CD4-positive, alpha-beta T cell treated with Interleukin-21 for 1 hour (primary cell): ENCODE measurements at regions not wholly inside any gene's neighbourhood (a gene's known extent, or its start where the extent isn't known, plus 50 kb on each side); places are given as distances from the start of the nearest gene placed in this dataset.
"Not testable (repeated sequence)": the region's sequence is repeated elsewhere in the genome, so short reads cannot be mapped to it uniquely, and the experiment has no call there.

Source experiments
- DNase-seq: peaks from one replicate; pipeline ENCODE4 v3.0.0-alpha.2; 2020

- DNase-seq = no peak
These were observed 583.9 kb downstream of the NTRK3 start for GRCh38 chr15:87672309-87673288.

GRCh38 chr15:87671289-87671688, 585.2 kb downstream of the NTRK3 start:
- DNase-seq = no peak

GRCh38 chr15:87669846-87670245, 586.7 kb downstream of the NTRK3 start:
- no peak for DNase-seq

DNA sequence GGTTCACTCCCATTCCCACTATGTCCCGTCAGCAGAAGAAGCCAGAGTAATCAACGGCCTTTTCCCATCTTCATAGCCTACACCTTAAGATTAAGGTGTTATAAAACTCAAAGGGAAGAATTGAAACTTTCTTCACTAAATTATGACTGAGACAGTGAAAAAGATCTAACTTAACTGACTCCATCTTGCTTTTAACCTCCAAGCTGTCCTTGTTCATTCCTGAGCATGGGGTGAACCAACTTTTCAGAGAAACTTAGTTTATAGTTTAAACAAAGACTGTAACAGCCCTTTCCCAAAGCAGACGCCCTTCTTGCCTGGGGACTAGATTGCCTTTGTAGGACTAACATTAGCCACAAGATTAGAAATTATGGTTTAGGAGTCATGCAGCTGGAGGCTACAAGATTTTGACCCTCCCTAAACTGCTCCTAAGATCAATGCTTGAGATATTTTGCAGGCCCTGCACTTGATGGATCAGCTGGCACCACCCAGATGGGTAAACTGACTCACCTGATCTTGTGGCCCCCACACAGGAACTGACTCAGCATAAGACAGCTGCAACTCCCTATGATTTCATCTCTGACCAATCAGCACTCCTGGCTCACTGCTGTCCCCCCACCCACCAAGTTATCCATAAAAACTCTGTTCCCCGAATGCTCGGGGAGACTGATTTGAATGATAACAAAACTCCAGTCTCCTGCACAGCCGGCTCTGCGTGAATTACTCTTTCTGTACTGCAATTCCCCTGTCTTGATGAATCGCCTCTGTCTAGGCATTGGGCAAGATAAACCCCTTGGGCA, 587.6 kb downstream of the NTRK3 start:
- DNase-seq = not testable (repeated sequence)

DNA sequence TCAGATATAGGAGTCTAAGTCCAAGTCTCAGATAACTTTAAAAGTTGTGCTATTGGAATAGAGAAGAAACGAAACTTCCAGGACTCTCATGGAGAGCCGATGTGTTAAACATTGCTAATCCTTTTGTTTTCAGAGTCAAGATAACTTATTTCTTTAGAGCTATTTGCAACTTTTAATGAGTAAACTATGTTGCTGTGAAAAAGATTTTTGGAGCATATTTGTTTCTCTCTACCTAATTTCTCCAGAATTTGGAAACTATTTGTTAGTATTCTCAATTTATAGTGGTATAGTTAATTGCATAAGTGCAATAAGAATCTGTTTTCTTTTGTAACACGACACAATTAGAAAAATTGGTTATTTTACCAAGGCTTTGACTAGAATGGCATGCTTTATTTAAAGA, 588.9 kb downstream of the NTRK3 start:
- DNase-seq = no peak

GRCh38 chr15:87662575-87662974, 594.0 kb downstream of the NTRK3 start:
- DNase-seq = no peak

GRCh38 chr15:87661454-87662355, 594.8 kb downstream of the NTRK3 start:
- no peak for DNase-seq

DNA sequence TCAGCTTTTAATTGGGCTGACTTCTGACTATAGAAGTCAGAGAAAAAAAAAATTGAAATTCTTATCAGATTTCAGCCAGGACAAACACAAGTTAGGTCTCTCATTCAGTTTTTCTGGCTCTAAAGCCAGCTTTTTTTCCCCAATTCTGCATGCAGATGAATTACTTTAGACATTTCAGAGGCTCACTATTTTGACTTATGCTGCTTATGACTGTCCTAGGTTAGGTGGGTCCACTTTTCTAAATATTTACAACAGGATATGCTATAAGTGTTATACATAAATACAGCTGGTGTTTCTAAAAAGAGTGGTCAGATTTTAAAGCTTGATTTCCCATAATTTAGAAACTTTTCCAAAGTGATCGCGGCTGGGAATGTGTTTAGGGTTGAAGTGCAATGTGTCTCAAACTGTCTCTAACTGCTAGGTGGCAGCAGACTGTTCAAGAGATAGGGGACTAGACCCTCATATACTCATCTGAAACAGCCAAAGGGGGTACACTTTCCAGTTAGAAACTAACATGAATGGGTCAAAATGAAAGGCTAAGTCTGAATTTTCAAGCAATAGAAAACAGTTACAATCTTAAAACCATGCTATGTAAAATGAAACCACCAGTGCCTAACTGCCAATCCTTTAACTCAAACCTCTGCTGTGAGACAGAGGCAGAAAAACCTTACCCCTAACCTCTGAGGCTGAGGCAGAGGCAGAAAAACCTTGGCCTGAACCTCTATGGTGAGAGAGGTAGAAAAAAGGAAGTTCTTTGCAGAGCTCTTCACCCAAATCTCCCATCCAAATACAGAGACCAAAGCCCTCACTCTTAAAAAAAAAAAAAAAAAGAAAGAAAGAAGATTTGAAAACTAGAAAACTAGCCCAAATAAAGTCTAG, 596.0 kb downstream of the NTRK3 start:
- DNase-seq = no peak

- DNase-seq = no peak
These were observed 600.2 kb downstream of the NTRK3 start for GRCh38 chr15:87656372-87656771.

- no peak for DNase-seq
These were observed 602.9 kb downstream of the NTRK3 start for GRCh38 chr15:87653646-87654045.

DNA sequence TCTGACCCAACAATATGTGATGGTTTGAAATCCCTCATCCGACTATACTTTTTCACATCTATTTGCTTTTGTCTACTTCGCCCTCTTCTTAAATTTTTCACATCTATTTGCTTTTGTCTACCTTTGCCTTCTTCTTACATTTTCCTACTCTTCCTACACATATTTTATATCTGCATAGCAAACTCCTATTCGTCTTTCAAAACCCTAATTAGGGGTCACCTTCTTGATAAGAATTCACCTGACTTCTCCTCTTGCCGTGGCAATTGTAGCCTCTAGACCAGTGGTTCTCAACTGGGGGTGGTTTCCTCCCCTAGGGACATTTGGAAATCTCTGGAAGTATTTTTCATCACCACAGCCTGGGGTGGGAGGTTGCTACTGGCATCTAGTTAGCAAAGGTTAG, 607.4 kb downstream of the NTRK3 start:
- DNase-seq = no peak

- no peak for DNase-seq
These were observed 608.3 kb downstream of the NTRK3 start for GRCh38 chr15:87648278-87648677.

DNA sequence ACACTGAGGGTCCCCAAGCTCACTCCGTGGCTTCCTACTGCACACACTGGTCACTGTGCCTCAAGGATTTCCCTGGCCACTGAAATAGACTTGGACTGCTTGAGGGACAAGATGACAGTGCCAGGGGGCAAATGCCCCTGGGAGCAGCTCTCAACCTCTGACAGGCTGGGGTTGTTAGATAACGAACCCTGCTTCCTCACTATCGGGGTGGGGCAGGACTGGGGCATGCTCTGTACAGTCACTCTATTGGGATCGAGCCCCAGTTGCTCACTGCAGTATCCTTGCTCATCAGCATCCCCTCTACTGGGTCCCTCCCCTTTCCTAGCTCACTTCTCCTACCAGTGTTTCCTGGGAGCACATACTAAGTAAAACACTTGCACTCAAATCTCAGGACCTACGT, 610.8 kb downstream of the NTRK3 start:
- DNase-seq = no peak

DNA sequence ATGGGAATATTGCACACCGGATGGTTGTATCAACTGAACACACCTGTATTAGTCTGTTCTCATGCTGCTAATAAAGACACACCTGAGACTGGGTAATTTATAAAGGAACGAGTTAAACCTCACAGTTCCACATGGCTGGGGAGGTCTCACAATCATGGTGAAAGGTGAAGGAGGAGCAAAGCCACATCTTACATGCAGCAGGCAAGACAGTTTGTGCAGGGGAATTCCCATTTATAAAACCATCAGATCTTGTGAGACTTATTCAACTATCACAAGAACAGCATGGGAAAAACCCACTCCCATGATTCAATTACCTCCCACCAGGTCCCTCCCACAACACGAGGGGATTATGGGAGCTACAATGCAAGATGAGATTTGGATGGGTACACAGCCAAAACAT, 613.5 kb downstream of the NTRK3 start:
- peak; percentile 15 for DNase-seq

GRCh38 chr15:87639305-87640011, 617.1 kb downstream of the NTRK3 start:
- DNase-seq = no peak

DNA sequence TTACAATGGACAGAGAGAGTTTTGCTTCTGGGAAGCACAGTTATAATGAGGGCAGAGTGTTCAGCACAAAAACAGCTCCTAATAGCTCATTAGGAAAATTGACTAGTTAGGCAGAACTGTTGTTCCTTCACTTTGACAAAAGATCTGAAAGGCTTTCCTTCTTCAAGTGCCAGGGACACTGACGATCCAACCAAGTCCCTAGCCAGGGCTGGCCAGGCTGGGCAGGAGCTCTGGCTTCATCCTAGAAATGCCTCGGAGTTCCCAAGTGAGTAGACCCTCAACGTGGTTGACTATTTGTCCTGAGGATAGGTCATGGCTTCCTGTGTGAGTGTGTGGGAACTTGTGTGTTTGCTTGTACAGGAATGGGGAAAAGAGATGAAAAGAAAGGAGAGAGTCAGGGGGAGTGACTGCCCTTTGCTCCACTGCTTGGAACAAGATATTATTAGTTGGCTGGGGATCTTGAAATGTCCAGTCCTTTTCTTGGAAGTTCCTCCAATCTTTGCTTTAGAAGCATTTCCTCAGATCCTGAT, 617.9 kb downstream of the NTRK3 start:
- no peak for DNase-seq

DNA sequence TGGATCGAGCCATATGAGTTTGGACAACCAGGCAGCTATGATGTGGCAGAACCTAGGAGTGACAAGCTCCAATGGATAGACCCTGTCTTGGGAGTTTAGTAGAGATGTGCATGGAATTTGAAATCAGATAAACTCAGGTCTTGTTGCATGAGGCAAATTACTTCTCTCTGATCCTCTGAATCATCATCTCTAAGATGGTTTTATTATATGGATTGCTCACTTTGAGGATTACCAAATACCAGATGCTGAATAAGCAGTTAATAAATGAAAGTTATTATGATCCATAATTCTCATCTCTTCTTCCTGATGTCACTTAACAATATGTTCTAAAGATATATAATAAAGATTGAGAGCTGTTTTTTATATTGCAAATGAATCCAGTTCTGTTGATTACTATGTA, 622.2 kb downstream of the NTRK3 start:
- DNase-seq = no peak

- DNase-seq = no peak
These were observed 623.0 kb downstream of the NTRK3 start for GRCh38 chr15:87633525-87633924.

DNA sequence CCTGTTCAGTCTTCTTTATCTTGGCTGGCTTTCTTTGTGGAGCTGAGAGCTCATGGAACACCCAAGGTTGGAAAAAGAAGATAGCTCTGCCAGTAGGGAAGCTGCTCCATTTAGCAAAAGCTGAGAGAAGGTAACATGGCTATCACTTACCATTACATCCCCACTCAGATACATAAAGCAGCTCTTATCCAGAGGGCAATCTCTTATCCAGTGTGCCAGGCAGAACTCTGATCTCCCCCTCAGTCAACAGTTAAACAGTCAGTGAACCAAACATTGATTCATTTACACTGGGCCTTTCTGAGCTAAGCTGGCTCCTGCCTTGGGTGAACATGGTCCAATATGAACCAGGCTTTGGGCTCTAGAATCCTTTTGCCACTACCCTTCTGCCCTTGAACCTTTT, 624.2 kb downstream of the NTRK3 start:
- no peak for DNase-seq

DNA sequence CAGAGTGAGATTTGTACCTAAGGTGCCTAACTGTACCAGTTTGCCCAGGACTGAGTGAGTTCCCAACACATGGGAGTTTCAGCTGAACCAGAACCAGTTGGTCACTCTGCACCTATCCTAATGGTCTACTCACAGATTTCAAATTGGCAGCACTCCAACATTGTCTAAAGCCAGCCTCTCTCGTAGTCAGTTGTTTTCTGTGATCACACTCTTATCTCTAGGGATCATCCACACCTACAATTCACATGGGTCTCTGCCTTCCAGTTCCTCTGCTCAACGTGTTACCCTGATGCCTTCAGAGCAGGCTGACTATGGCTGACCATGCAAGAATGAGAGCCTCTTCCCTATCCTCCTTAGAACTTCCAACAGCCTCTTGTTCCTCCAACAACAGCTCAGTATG, 624.8 kb downstream of the NTRK3 start:
- no peak for DNase-seq

- no peak for DNase-seq
These were observed 625.4 kb downstream of the NTRK3 start for GRCh38 chr15:87631093-87631492.
